ENCODE measurements at regions not wholly inside any gene's neighbourhood (a gene's known extent, or its start where the extent isn't known, plus 50 kb on each side); places are given as distances from the start of the nearest gene placed in this dataset.

GRCh38 chr5:60092671-60093422 is 199.3 kb upstream of the PDE4D start:
- Histone ChIP-seq H3K27ac (ENCODE audit: insufficient read depth, low read length) (no peak overlapping the region), H3K27me3 (ENCODE audit: control insufficient read depth, insufficient read depth, low read length) (no peaks in the 10 kb centered on the region), H3K4me2 (ENCODE audit: extremely low read depth, insufficient read depth, low read length) (no peak overlapping the region), H3K4me1 (ENCODE audit: control insufficient read depth, extremely low read depth, insufficient read depth, low read length) (no peaks in the 10 kb centered on the region), H4K20me1 (ENCODE audit: control insufficient read depth, extremely low read depth, insufficient read depth, low read length) (no peaks in the 10 kb centered on the region), H2AFZ (ENCODE audit: low read length) (no peak overlapping the region), H3K9me3 (ENCODE audit: control insufficient read depth, insufficient read depth, low read depth, low read length) (no peaks in the 10 kb centered on the region), H3K9ac (ENCODE audit: insufficient read depth, low read length) (no peak overlapping the region), H3K79me2 (ENCODE audit: control insufficient read depth, insufficient read depth, low read length) (no peaks in the 10 kb centered on the region), H3K36me3 (ENCODE audit: control insufficient read depth, insufficient read depth, low read length) (no peaks in the 10 kb centered on the region), H3K4me3 (replicated peaks in 1 of 4; ENCODE audit: control extremely low read depth in 1 of 4, insufficient read depth in 1 of 4, low read depth in 3 of 4, low read length in 4 of 4) (no peak overlapping the region)
- no peak for TF ChIP-seq EZH2 (IDR thresholded peaks at IDR 0.05; ENCODE audit: low read length, missing control alignments)
- TF ChIP-seq CTCF (conservative IDR thresholded peaks at IDR 0.05 in 1 of 2, IDR thresholded peaks at IDR 0.05 in 1 of 2; ENCODE audit: low read depth in 1 of 2, low read length in 2 of 2) = no peak
- DNase-seq (ENCODE audit: low read depth in 2 of 2) = peak in 1 of 2 donors; percentile 89

- no peak overlapping the region for H3K4me3 ChIP-seq (replicated peaks in 1 of 4; ENCODE audit: control extremely low read depth in 1 of 4, insufficient read depth in 1 of 4, low read depth in 3 of 4, low read length in 4 of 4)
- DNase-seq (ENCODE audit: low read depth in 2 of 2) = no peak
- H3K9me3 ChIP-seq (ENCODE audit: control insufficient read depth, insufficient read depth, low read depth, low read length) = no peaks in the 10 kb centered on the region
- H3K4me1 ChIP-seq (ENCODE audit: control insufficient read depth, extremely low read depth, insufficient read depth, low read length) = no peaks in the 10 kb centered on the region
- H4K20me1 ChIP-seq (ENCODE audit: control insufficient read depth, extremely low read depth, insufficient read depth, low read length) = no peaks in the 10 kb centered on the region
- no peaks in the 10 kb centered on the region for H3K36me3 ChIP-seq (ENCODE audit: control insufficient read depth, insufficient read depth, low read length)
- no peak overlapping the region for H3K9ac ChIP-seq (ENCODE audit: insufficient read depth, low read length)
- no peak overlapping the region for H2AFZ ChIP-seq (ENCODE audit: low read length)
- H3K79me2 ChIP-seq (ENCODE audit: control insufficient read depth, insufficient read depth, low read length) = no peaks in the 10 kb centered on the region
- TF ChIP-seq EZH2 (IDR thresholded peaks at IDR 0.05; ENCODE audit: low read length, missing control alignments) (no peak), CTCF (conservative IDR thresholded peaks at IDR 0.05 in 1 of 2, IDR thresholded peaks at IDR 0.05 in 1 of 2; ENCODE audit: low read depth in 1 of 2, low read length in 2 of 2) (no peak)
- no peaks in the 10 kb centered on the region for H3K27me3 ChIP-seq (ENCODE audit: control insufficient read depth, insufficient read depth, low read length)
- no peak overlapping the region for H3K4me2 ChIP-seq (ENCODE audit: extremely low read depth, insufficient read depth, low read length)
- no peak overlapping the region for H3K27ac ChIP-seq (ENCODE audit: insufficient read depth, low read length)
These were observed 193.1 kb upstream of the PDE4D start for GRCh38 chr5:60086583-60086982.

- DNase-seq (ENCODE audit: low read depth in 2 of 2) = no peak
- no peaks in the 10 kb centered on the region for H3K36me3 ChIP-seq (ENCODE audit: control insufficient read depth, insufficient read depth, low read length)
- H4K20me1 ChIP-seq (ENCODE audit: control insufficient read depth, extremely low read depth, insufficient read depth, low read length) = no peaks in the 10 kb centered on the region
- no peaks in the 10 kb centered on the region for H3K79me2 ChIP-seq (ENCODE audit: control insufficient read depth, insufficient read depth, low read length)
- no peak overlapping the region for H3K4me3 ChIP-seq (replicated peaks in 1 of 4; ENCODE audit: control extremely low read depth in 1 of 4, insufficient read depth in 1 of 4, low read depth in 3 of 4, low read length in 4 of 4)
- H3K4me2 ChIP-seq (ENCODE audit: extremely low read depth, insufficient read depth, low read length) = no peak overlapping the region
- no peaks in the 10 kb centered on the region for H3K27me3 ChIP-seq (ENCODE audit: control insufficient read depth, insufficient read depth, low read length)
- H2AFZ ChIP-seq (ENCODE audit: low read length) = no peak overlapping the region
- no peak for TF ChIP-seq EZH2 (IDR thresholded peaks at IDR 0.05; ENCODE audit: low read length, missing control alignments)
- TF ChIP-seq CTCF (conservative IDR thresholded peaks at IDR 0.05 in 1 of 2, IDR thresholded peaks at IDR 0.05 in 1 of 2; ENCODE audit: low read depth in 1 of 2, low read length in 2 of 2) = no peak
- no peaks in the 10 kb centered on the region for H3K4me1 ChIP-seq (ENCODE audit: control insufficient read depth, extremely low read depth, insufficient read depth, low read length)
- no peak overlapping the region for H3K9ac ChIP-seq (ENCODE audit: insufficient read depth, low read length)
- H3K9me3 ChIP-seq (ENCODE audit: control insufficient read depth, insufficient read depth, low read depth, low read length) = no peaks in the 10 kb centered on the region
- H3K27ac ChIP-seq (ENCODE audit: insufficient read depth, low read length) = no peak overlapping the region
These were observed 190.7 kb upstream of the PDE4D start for GRCh38 chr5:60084226-60084625.
